HEK293 (cell line): ENCODE measurements at regions not wholly inside any gene's neighbourhood (a gene's known extent, or its start where the extent isn't known, plus 50 kb on each side); places are given as distances from the start of the nearest gene placed in this dataset.

ENCODE experiments used
- CTCF ChIA-PET: fragments of 350-600 bp; formaldehyde crosslinking; extraction: SDS; loops from one replicate; lab custom pipeline; 2021; ENCODE audit warnings: antibody characterized with exemption; lab: Yijun Ruan, JAX
- POLR2A ChIA-PET: fragments of 300-600 bp; formaldehyde crosslinking; extraction: SDS; loops from one replicate; lab custom pipeline; 2020; ENCODE audit warnings: antibody characterized with exemption, inconsistent platforms; lab: Yijun Ruan, JAX
- H3K27ac ChIP-seq: fragments of 200-500 bp; sonication (Bioruptor generic); 2 replicates; pipeline ENCODE4 v1.5.1; 2014; ENCODE audit warnings: low read depth, low read length, control low read depth, inconsistent platforms; ENCODE audit errors: extremely low read depth
- H3K36me3 ChIP-seq, 2 experiments: fragments of 200-500 bp in 1 of 2; sonication (Bioruptor generic) in 1 of 2; 1 replicate in 1 of 2; 2 replicates in 1 of 2; pipeline ENCODE4 v1.5.1; 2014 to 2017; ENCODE audit warnings: inconsistent platforms in 2 of 2, low read length in 2 of 2; ENCODE audit not compliant: control insufficient read depth in 2 of 2, insufficient read depth in 1 of 2
- H3K4me1 ChIP-seq: fragments of 200-500 bp; sonication (Bioruptor generic); 2 replicates; pipeline ENCODE4 v1.5.1; 2014; ENCODE audit warnings: mild to moderate bottlenecking, low read length, inconsistent platforms; ENCODE audit not compliant: control insufficient read depth, insufficient read depth
- H3K4me3 ChIP-seq: 2 replicates; pipeline ENCODE4 v1.5.1; 2011; ENCODE audit warnings: low read depth, mild to moderate bottlenecking, control low read depth, low read length, moderate library complexity
- H3K9me3 ChIP-seq: fragments of 200-500 bp; sonication (Bioruptor generic); 2 replicates; pipeline ENCODE4 v1.5.1; 2014; ENCODE audit warnings: low read depth, low read length, inconsistent platforms; ENCODE audit not compliant: control insufficient read depth, insufficient read depth
- CTCF ChIP-seq: fragments of 450-650 bp; formaldehyde crosslinking; IDR thresholded peaks from 2 replicates; pipeline ENCODE4 v1.5.1; 2016; ENCODE audit warnings: missing biosample characterization, missing genetic modification characterization
- INSM2 ChIP-seq: fragments of 450-650 bp; formaldehyde crosslinking; IDR thresholded peaks from 2 replicates; pipeline ENCODE4 v1.5.1; 2016; ENCODE audit warnings: missing biosample characterization, missing genetic modification characterization
- PRDM6 ChIP-seq: fragments of 450-650 bp; formaldehyde crosslinking; IDR thresholded peaks from 2 replicates; pipeline ENCODE4 v1.5.1; 2017; ENCODE audit warnings: missing biosample characterization, missing genetic modification characterization
- SCRT1 ChIP-seq: fragments of 450-650 bp; formaldehyde crosslinking; IDR thresholded peaks from 2 replicates; pipeline ENCODE4 v1.5.1; 2016; ENCODE audit warnings: missing biosample characterization, missing genetic modification characterization, borderline replicate concordance
- TRIM28 ChIP-seq: IDR thresholded peaks from 2 replicates; pipeline ENCODE4 v1.6.1; 2011; ENCODE audit warnings: low read length, control low read depth, borderline replicate concordance
- ZFP3 ChIP-seq: fragments of 450-650 bp; formaldehyde crosslinking; IDR thresholded peaks from 2 replicates; pipeline ENCODE4 v1.5.1; 2016; ENCODE audit warnings: low read depth, missing biosample characterization, missing genetic modification characterization
- ZNF138 ChIP-seq: fragments of 450-650 bp; formaldehyde crosslinking; IDR thresholded peaks from 2 replicates; pipeline ENCODE4 v1.5.1; 2016; ENCODE audit warnings: missing biosample characterization, missing genetic modification characterization, borderline replicate concordance
- ZNF146 ChIP-seq: fragments of 450-650 bp; formaldehyde crosslinking; IDR thresholded peaks from 2 replicates; pipeline ENCODE4 v1.5.1; 2016; ENCODE audit warnings: missing biosample characterization, missing genetic modification characterization
- ZNF214 ChIP-seq: fragments of 450-650 bp; formaldehyde crosslinking; IDR thresholded peaks from 2 replicates; pipeline ENCODE4 v1.5.1; 2017; ENCODE audit warnings: missing biosample characterization, mild to moderate bottlenecking, missing genetic modification characterization, borderline replicate concordance
- ZNF280D ChIP-seq: fragments of 450-650 bp; formaldehyde crosslinking; IDR thresholded peaks from 2 replicates; pipeline ENCODE4 v1.5.1; 2016; ENCODE audit warnings: missing biosample characterization, missing genetic modification characterization
- ZNF354C ChIP-seq: fragments of 450-650 bp; formaldehyde crosslinking; IDR thresholded peaks from 2 replicates; pipeline ENCODE4 v1.5.1; 2016; ENCODE audit warnings: missing biosample characterization, missing genetic modification characterization, low read depth, borderline replicate concordance
- ZNF391 ChIP-seq: fragments of 450-650 bp; formaldehyde crosslinking; IDR thresholded peaks from 2 replicates; pipeline ENCODE4 v1.5.1; 2016; ENCODE audit warnings: low read depth, missing biosample characterization, missing genetic modification characterization, borderline replicate concordance
- ZNF404 ChIP-seq: fragments of 450-650 bp; formaldehyde crosslinking; IDR thresholded peaks from 2 replicates; pipeline ENCODE4 v1.5.1; 2017; ENCODE audit warnings: missing biosample characterization, missing genetic modification characterization
- ZNF449 ChIP-seq: fragments of 450-650 bp; formaldehyde crosslinking; IDR thresholded peaks from 2 replicates; pipeline ENCODE4 v1.5.1; 2017; ENCODE audit warnings: missing biosample characterization, mild to moderate bottlenecking, missing genetic modification characterization, moderate library complexity
- ZNF585B ChIP-seq: fragments of 450-650 bp; formaldehyde crosslinking; IDR thresholded peaks from 2 replicates; pipeline ENCODE4 v1.5.1; 2016; ENCODE audit warnings: missing biosample characterization, missing genetic modification characterization
- ZNF654 ChIP-seq: fragments of 450-650 bp; formaldehyde crosslinking; IDR thresholded peaks from 2 replicates; pipeline ENCODE4 v1.5.1; 2016; ENCODE audit warnings: low read depth, missing biosample characterization, missing genetic modification characterization
- ZNF670 ChIP-seq: fragments of 450-650 bp; formaldehyde crosslinking; IDR thresholded peaks from 2 replicates; pipeline ENCODE4 v1.5.1; 2016; ENCODE audit warnings: missing biosample characterization, missing genetic modification characterization, low read depth
- ZNF777 ChIP-seq: fragments of 450-650 bp; formaldehyde crosslinking; IDR thresholded peaks from 2 replicates; pipeline ENCODE4 v1.5.1; 2017; ENCODE audit warnings: missing biosample characterization, missing genetic modification characterization, borderline replicate concordance
- ZSCAN23 ChIP-seq: fragments of 450-650 bp; formaldehyde crosslinking; IDR thresholded peaks from 2 replicates; pipeline ENCODE4 v1.5.1; 2016; ENCODE audit warnings: missing biosample characterization, missing genetic modification characterization

- H3K4me1 ChIP-seq = no peaks in the 10 kb centered on the region
- H3K9me3 ChIP-seq = no peaks in the 10 kb centered on the region
- H3K36me3 ChIP-seq = no peaks in the 10 kb centered on the region
- POLR2A ChIA-PET = no interaction called here
- no peak overlapping the region for H3K4me3 ChIP-seq
- CTCF ChIA-PET = interaction anchor here (0.6 to 1.3 kb wide), 4 partner anchors 8 to 547 kb away, joined by 3 to 6 read pairs (median 5); no protein-coding TSS in a partner anchor
- TF ChIP-seq ZNF280D (tag by site-specific recombination) (no peak), SCRT1 (tag by site-specific recombination) (no peak), TRIM28 (no peak), ZFP3 (no peak), ZNF214 (tag by site-specific recombination) (no peak), ZNF146 (tag by site-specific recombination) (no peak), ZNF777 (no peak), ZNF449 (tag by site-specific recombination) (no peak), ZNF585B (tag by site-specific recombination) (no peak), INSM2 (tag by site-specific recombination) (no peak), ZNF404 (tag by site-specific recombination) (no peak), ZNF354C (tag by site-specific recombination) (no peak), ZSCAN23 (no peak), CTCF (no peak), ZNF138 (no peak), ZNF391 (tag by site-specific recombination) (no peak), PRDM6 (tag by site-specific recombination) (no peak), ZNF670 (tag by site-specific recombination) (no peak), ZNF654 (tag by site-specific recombination) (no peak)
- H3K27ac ChIP-seq = no peak overlapping the region
Measured at GRCh38 chr9:124198948-124199347, 58.8 kb upstream of the NEK6 start.
